HUES6 (cell line): ENCODE measurements at regions not wholly inside any gene's neighbourhood (a gene's known extent, or its start where the extent isn't known, plus 50 kb on each side); places are given as distances from the start of the nearest gene placed in this dataset.

Source experiments
- H3K27ac ChIP-seq: 2 replicates; pipeline ENCODE4 v1.7.0; 2013; ENCODE audit warnings: low read depth, mild to moderate bottlenecking, low read length, inconsistent platforms
- H3K27me3 ChIP-seq: 2 replicates; pipeline ENCODE4 v1.6.1; 2013; ENCODE audit warnings: low read length; ENCODE audit not compliant: control insufficient read depth, insufficient read depth
- H3K36me3 ChIP-seq: 2 replicates; pipeline ENCODE4 v1.6.1; 2013; ENCODE audit warnings: low read length; ENCODE audit not compliant: control insufficient read depth, insufficient read depth
- H3K4me1 ChIP-seq: 2 replicates; pipeline ENCODE4 v1.6.1; 2013; ENCODE audit warnings: low read length; ENCODE audit not compliant: control insufficient read depth, insufficient read depth
- H3K4me3 ChIP-seq: 2 replicates; pipeline ENCODE4 v1.5.1; 2013; ENCODE audit warnings: low read depth, low read length
- H3K9ac ChIP-seq: one replicate; pipeline ENCODE4 v1.6.1; 2013; ENCODE audit warnings: mild to moderate bottlenecking, low read length
- H3K9me3 ChIP-seq: 2 replicates; pipeline ENCODE4 v1.6.1; 2013; ENCODE audit warnings: low read depth, low read length; ENCODE audit not compliant: control insufficient read depth, insufficient read depth

GRCh38 chr17:31692027-31692426 is 167.0 kb downstream of the COPRS start:
- H3K9ac ChIP-seq: no peak overlapping the region
- no peaks in the 10 kb centered on the region for H3K27me3 ChIP-seq
- no peaks in the 10 kb centered on the region for H3K36me3 ChIP-seq
- peaks cover 12% of the 10 kb centered on the region; the same call in 1 of the 2 replicates for H3K4me1 ChIP-seq
- H3K9me3 ChIP-seq: no peaks in the 10 kb centered on the region
- H3K27ac ChIP-seq: no peak overlapping the region
- H3K4me3 ChIP-seq: no peak overlapping the region

GRCh38 chr17:31691251-31691905 is 167.7 kb downstream of the COPRS start:
- no peaks in the 10 kb centered on the region for H3K27me3 ChIP-seq
- H3K4me1 ChIP-seq: peaks cover 7% of the 10 kb centered on the region; the same call in 1 of the 2 replicates
- no peak overlapping the region for H3K4me3 ChIP-seq
- no peak overlapping the region for H3K27ac ChIP-seq
- no peak overlapping the region for H3K9ac ChIP-seq
- no peaks in the 10 kb centered on the region for H3K36me3 ChIP-seq
- H3K9me3 ChIP-seq: no peaks in the 10 kb centered on the region

GRCh38 chr17:31690151-31690551 is 168.9 kb downstream of the COPRS start:
- Histone ChIP-seq H3K9ac (no peak overlapping the region), H3K27me3 (no peaks in the 10 kb centered on the region), H3K27ac (no peak overlapping the region)

GRCh38 chr17:31688701-31689100 is 170.3 kb downstream of the COPRS start:
- peaks cover 5% of the 10 kb centered on the region for H3K4me1 ChIP-seq
- H3K9me3 ChIP-seq: no peaks in the 10 kb centered on the region
- no peak overlapping the region for H3K27ac ChIP-seq
- H3K4me3 ChIP-seq: no peak overlapping the region
- no peak overlapping the region for H3K9ac ChIP-seq
- no peaks in the 10 kb centered on the region for H3K27me3 ChIP-seq
- no peaks in the 10 kb centered on the region for H3K36me3 ChIP-seq

More at GRCh38 chr17:31690151-31690551, 168.9 kb downstream of the COPRS start:
- Histone ChIP-seq H3K4me1 (peaks cover 5% of the 10 kb centered on the region), H3K9me3 (no peaks in the 10 kb centered on the region), H3K36me3 (no peaks in the 10 kb centered on the region), H3K4me3 (no peak overlapping the region)

- H3K9ac ChIP-seq: no peak overlapping the region
- H3K4me3 ChIP-seq: no peak overlapping the region
- no peaks in the 10 kb centered on the region for H3K36me3 ChIP-seq
- no peaks in the 10 kb centered on the region for H3K9me3 ChIP-seq
- no peak overlapping the region for H3K27ac ChIP-seq
- peaks cover 5% of the 10 kb centered on the region for H3K4me1 ChIP-seq
- no peaks in the 10 kb centered on the region for H3K27me3 ChIP-seq
These were observed 171.4 kb downstream of the COPRS start for GRCh38 chr17:31687505-31688126.

GRCh38 chr17:31686495-31686894 is 172.5 kb downstream of the COPRS start:
- no peaks in the 10 kb centered on the region for H3K36me3 ChIP-seq
- no peaks in the 10 kb centered on the region for H3K27me3 ChIP-seq
- no peak overlapping the region for H3K9ac ChIP-seq
- H3K4me1 ChIP-seq: peaks cover 5% of the 10 kb centered on the region
- no peaks in the 10 kb centered on the region for H3K9me3 ChIP-seq
- no peak overlapping the region for H3K4me3 ChIP-seq
- H3K27ac ChIP-seq: no peak overlapping the region

GRCh38 chr17:31684901-31685300 is 174.1 kb downstream of the COPRS start:
- Histone ChIP-seq H3K4me3 (no peak overlapping the region), H3K9ac (no peak overlapping the region), H3K4me1 (peaks cover 5% of the 10 kb centered on the region; the same call in 1 of the 2 replicates), H3K36me3 (no peaks in the 10 kb centered on the region), H3K27ac (no peak overlapping the region), H3K9me3 (no peaks in the 10 kb centered on the region), H3K27me3 (no peaks in the 10 kb centered on the region)

- Histone ChIP-seq H3K9me3 (peaks cover 4% of the 10 kb centered on the region; the same call in 1 of the 2 replicates), H3K4me1 (peaks cover 4% of the 10 kb centered on the region; the same call in 1 of the 2 replicates), H3K4me3 (no peak overlapping the region), H3K27me3 (no peaks in the 10 kb centered on the region), H3K36me3 (no peaks in the 10 kb centered on the region), H3K27ac (no peak overlapping the region), H3K9ac (no peak overlapping the region)
These were observed 178.9 kb downstream of the COPRS start for GRCh38 chr17:31680126-31680525.

GRCh38 chr17:31679667-31680066 is 179.4 kb downstream of the COPRS start:
- H3K36me3 ChIP-seq: no peaks in the 10 kb centered on the region
- H3K27me3 ChIP-seq: no peaks in the 10 kb centered on the region
- peaks cover 4% of the 10 kb centered on the region; the same call in 1 of the 2 replicates for H3K4me1 ChIP-seq
- no peak overlapping the region for H3K27ac ChIP-seq
- H3K9me3 ChIP-seq: peaks cover 4% of the 10 kb centered on the region; the same call in 1 of the 2 replicates
- H3K9ac ChIP-seq: no peak overlapping the region
- H3K4me3 ChIP-seq: no peak overlapping the region

GRCh38 chr17:31678431-31678830 is 180.6 kb downstream of the COPRS start:
- Histone ChIP-seq H3K36me3 (no peaks in the 10 kb centered on the region), H3K4me3 (no peak overlapping the region)

GRCh38 chr17:31677681-31678080 is 181.4 kb downstream of the COPRS start:
- no peak overlapping the region for H3K9ac ChIP-seq
- no peak overlapping the region for H3K27ac ChIP-seq
- H3K27me3 ChIP-seq: no peaks in the 10 kb centered on the region
- peaks cover 4% of the 10 kb centered on the region; the same call in 1 of the 2 replicates for H3K9me3 ChIP-seq
- H3K4me1 ChIP-seq: peaks cover 4% of the 10 kb centered on the region; the same call in 1 of the 2 replicates
- H3K4me3 ChIP-seq: no peak overlapping the region
- H3K36me3 ChIP-seq: no peaks in the 10 kb centered on the region

More at GRCh38 chr17:31678431-31678830, 180.6 kb downstream of the COPRS start:
- Histone ChIP-seq H3K27me3 (no peaks in the 10 kb centered on the region), H3K9ac (no peak overlapping the region), H3K4me1 (peaks cover 4% of the 10 kb centered on the region; the same call in 1 of the 2 replicates), H3K27ac (no peak overlapping the region), H3K9me3 (peaks cover 4% of the 10 kb centered on the region; the same call in 1 of the 2 replicates)
